GM12872 (cell line): ENCODE measurements at regions not wholly inside any gene's neighbourhood (a gene's known extent, or its start where the extent isn't known, plus 50 kb on each side); places are given as distances from the start of the nearest gene placed in this dataset.

Experiments
- TF ChIP-seq, protein P1 (sequence below): IDR thresholded peaks from 3 replicates; pipeline ENCODE4 v1.5.1; 2011; ENCODE audit warnings: low read depth, mild to moderate bottlenecking, low read length, moderate library complexity; ENCODE audit not compliant: insufficient read depth

DNA sequence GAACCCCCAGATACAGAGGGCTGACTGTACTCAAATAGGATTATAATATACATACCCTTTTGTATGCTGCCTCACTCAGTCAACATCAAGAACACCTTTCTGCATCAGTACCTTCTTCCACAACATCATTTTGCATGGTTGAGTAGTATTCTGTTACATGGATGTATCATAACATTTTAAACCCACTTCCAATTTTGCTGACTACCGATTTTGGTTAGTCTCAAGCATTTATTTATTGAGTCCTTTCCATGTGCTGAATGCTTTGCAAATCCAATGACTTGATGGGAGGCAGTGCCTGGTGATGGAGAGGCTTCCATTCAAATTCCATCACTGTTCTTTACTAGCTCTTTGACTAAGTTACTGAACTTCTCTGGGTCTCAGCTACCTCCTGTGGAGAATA, 182.0 kb upstream of the KLF4 start:
- TF ChIP-seq, protein P1, sequence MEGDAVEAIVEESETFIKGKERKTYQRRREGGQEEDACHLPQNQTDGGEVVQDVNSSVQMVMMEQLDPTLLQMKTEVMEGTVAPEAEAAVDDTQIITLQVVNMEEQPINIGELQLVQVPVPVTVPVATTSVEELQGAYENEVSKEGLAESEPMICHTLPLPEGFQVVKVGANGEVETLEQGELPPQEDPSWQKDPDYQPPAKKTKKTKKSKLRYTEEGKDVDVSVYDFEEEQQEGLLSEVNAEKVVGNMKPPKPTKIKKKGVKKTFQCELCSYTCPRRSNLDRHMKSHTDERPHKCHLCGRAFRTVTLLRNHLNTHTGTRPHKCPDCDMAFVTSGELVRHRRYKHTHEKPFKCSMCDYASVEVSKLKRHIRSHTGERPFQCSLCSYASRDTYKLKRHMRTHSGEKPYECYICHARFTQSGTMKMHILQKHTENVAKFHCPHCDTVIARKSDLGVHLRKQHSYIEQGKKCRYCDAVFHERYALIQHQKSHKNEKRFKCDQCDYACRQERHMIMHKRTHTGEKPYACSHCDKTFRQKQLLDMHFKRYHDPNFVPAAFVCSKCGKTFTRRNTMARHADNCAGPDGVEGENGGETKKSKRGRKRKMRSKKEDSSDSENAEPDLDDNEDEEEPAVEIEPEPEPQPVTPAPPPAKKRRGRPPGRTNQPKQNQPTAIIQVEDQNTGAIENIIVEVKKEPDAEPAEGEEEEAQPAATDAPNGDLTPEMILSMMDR, result no peak

- TF ChIP-seq, protein P1, result no peak
Observed at GRCh38 chr9:107669422-107669821, 179.9 kb upstream of the KLF4 start.

DNA sequence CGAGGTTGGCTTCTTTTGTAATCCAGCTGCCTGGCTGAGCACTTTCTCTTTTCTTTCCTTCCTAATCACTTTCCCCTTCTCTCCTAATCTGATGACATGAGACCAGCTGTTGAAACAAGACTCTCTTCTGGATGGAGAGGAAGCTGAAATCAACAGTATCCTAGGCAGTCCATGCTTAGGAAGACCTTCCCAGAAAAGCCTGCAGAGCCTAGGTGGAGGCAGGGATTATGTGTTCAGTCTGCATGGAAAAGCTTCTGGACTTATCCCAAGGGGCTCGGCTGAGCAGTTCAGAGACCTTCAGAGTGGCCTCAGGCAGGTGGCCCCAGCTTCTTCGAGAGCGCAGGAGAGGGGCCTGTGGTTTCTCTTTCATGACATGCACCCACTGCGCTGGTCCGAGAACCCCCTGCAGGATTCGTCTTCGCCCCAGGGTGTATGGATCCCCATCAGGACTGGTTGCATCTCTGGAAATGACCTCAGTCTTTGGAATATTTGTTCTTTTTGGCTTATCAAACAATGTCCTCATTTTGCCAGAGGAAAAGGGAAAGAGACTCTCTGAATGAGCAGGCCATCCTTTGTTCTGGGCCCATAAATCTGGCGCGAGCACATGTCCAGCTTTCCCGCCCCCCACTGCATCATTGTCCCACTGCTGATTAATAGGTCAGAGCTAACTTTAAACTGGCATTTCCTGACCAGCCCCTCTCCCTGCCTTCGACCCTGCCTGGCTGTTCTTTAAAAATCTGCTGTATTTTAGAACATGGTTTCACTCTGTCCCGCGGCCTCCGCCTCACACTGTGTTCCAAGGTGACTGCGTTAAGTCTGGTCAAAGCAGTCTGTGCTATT, 177.9 kb upstream of the KLF4 start:
- TF ChIP-seq, protein P1, result no peak

GRCh38 chr9:107665057-107665456, 175.5 kb upstream of the KLF4 start:
- TF ChIP-seq, protein P1, result no peak

GRCh38 chr9:107660976-107661375, 171.4 kb upstream of the KLF4 start:
- TF ChIP-seq, protein P1, result no peak

GRCh38 chr9:107653263-107653821, 163.8 kb upstream of the KLF4 start:
- TF ChIP-seq, protein P1, result no peak

DNA sequence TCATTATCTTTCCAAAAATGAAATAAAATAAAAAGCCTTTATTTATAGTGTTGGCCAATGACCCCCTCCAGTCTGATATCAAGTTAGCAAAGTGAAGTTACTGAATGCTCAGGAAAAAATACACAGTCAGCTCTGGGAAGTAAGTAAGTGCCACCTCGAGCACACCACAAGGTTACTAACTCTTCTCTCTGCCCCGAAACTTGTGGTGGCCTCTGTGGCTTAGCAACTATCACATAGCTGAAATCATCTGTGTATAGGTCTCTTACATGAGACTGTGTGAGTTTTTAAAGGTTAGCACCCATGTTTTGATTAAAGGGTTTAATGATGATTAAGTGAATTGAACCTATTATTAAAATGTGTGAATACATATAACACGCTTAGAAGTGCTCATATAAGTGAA, 161.4 kb upstream of the KLF4 start:
- TF ChIP-seq, protein P1, result no peak
